Spleen (tissue), 11 donors: ENCODE measurements at regions not wholly inside any gene's neighbourhood (a gene's known extent, or its start where the extent isn't known, plus 50 kb on each side); places are given as distances from the start of the nearest gene placed in this dataset.
"Not testable (repeated sequence)": the region's sequence is repeated elsewhere in the genome, so short reads cannot be mapped to it uniquely, and the experiment has no call there.

Source experiments
- DNase-seq: peaks from one replicate; pipeline ENCODE4 v3.0.0-alpha.2; 2020
- H3K27ac ChIP-seq, 8 donors: fragments of 200-600 bp; sonication (generic) in 7 of 8; 1 replicate in 4 of 8; 2 replicates in 4 of 8; pipeline versions ENCODE4 v1.5.0 to v1.8.0; 2016 to 2021; ENCODE audit warnings: inconsistent platforms in 4 of 8, mild to moderate bottlenecking in 4 of 8, moderate library complexity in 1 of 8
- H3K27me3 ChIP-seq, 7 donors: fragments of 200-600 bp; sonication (generic) in 6 of 7; replicated peaks in 1 of 7; 1 replicate in 4 of 7; 2 replicates in 3 of 7; pipeline versions ENCODE4 v1.5.0 to v1.8.0; 2016 to 2021; ENCODE audit warnings: inconsistent platforms in 3 of 7, mild to moderate bottlenecking in 1 of 7
- H3K36me3 ChIP-seq, 6 donors: fragments of 200-600 bp; sonication (generic) in 5 of 6; 1 replicate in 4 of 6; 2 replicates in 2 of 6; pipeline versions ENCODE4 v1.5.0 to v1.8.0; 2016 to 2021; ENCODE audit warnings: inconsistent platforms in 2 of 6
- H3K4me1 ChIP-seq, 6 donors: fragments of 200-600 bp; sonication (generic) in 5 of 6; 1 replicate in 3 of 6; 2 replicates in 3 of 6; pipeline versions ENCODE4 v1.5.0 to v1.8.0; 2016 to 2021; ENCODE audit warnings: inconsistent platforms in 3 of 6
- H3K4me3 ChIP-seq, 8 donors: fragments of 200-600 bp; sonication (generic) in 7 of 8; 1 replicate in 4 of 8; 2 replicates in 4 of 8; pipeline versions ENCODE4 v1.5.0 to v1.8.0; 2016 to 2021; ENCODE audit warnings: inconsistent platforms in 4 of 8, mild to moderate bottlenecking in 4 of 8, moderate library complexity in 2 of 8
- H3K9me3 ChIP-seq, 8 donors: fragments of 200-600 bp; sonication (generic) in 7 of 8; 1 replicate in 4 of 8; 2 replicates in 4 of 8; pipeline versions ENCODE4 v1.5.0 to v1.8.0; 2016 to 2021; ENCODE audit warnings: inconsistent platforms in 4 of 8
- POLR2A ChIP-seq, 3 donors: fragments of 450-650 bp; IDR thresholded peaks; one replicate each; pipeline ENCODE4 v1.5.1; 2017; ENCODE audit warnings: antibody characterized with exemption in 3 of 3, mild to moderate bottlenecking in 1 of 3
- POLR2AphosphoS5 ChIP-seq, 3 donors: sonication (generic); formaldehyde crosslinking; IDR thresholded peaks; one replicate each; pipeline ENCODE4 v1.5.1; 2017; ENCODE audit warnings: antibody characterized with exemption in 3 of 3
- WGBS, 5 donors: extraction: QIAGEN DNeasy Blood & Tissue Kit in 3 of 5; methylation state at CpG; one replicate each; pipeline versions ENCODE4 v1.1.5 to v1.1.7; 2013 to 2018; 5-methylcytosine and 5-hydroxymethylcytosine counted together
- intact Hi-C: fragments of 100-400 bp; cut with DNase I; formaldehyde crosslinking; loops from one replicate; pipeline ENCODE4 v1.15.0; 2023; ENCODE audit warnings: low total_unique reads
- TF ChIP-seq, protein P1 (sequence below), 11 experiments: fragments of 200-600 bp in 7 of 11; fragments of 450-650 bp in 4 of 11; sonication (generic) in 4 of 11; IDR thresholded peaks in 8 of 11; conservative IDR thresholded peaks in 3 of 11; 1 replicate in 7 of 11; 2 replicates in 4 of 11; pipeline versions ENCODE4 v1.4.0 to v1.8.0; 2016 to 2021; ENCODE audit warnings: antibody characterized with exemption in 11 of 11, inconsistent platforms in 4 of 11, mild to moderate bottlenecking in 1 of 11
- donor health status: healthy with polysubstance abuse.
- donor health status: DM: no; HTN: no; CAD: no; lungs with moderate emphysema.
- donor health status: DM: no; HTN: no; CAD: no.
- donor health status: Bipolar disorder and iron deficiency.
- donor health status: healthy.
- donor health status: DM: no; HTN: no; CAD: no.
- donor health status: DM: yes; HTN: yes; CAD: no.

DNA sequence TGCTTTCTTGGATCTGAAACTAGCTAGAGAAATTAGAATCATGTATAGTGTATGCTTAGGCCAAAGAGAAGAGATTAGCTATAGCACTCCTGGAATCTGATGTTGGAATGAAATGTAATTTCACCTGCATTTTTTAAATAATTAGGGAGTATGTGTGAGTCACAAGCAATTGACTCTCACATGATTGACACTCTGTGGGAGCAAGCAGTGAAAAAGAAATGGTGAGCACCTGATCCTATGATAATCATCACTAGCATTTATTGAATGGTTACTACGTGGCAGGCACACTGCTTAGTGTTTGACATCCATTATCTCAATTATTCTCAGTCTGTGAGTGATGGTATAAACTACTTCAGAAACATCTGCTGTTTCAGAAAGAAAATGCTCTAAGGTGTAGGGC, 176.6 kb downstream of the NRIP1 start:
- H3K36me3 ChIP-seq: no peaks in the 10 kb centered on the region
- intact Hi-C loops: no loop called here
- no peak for DNase-seq

DNA sequence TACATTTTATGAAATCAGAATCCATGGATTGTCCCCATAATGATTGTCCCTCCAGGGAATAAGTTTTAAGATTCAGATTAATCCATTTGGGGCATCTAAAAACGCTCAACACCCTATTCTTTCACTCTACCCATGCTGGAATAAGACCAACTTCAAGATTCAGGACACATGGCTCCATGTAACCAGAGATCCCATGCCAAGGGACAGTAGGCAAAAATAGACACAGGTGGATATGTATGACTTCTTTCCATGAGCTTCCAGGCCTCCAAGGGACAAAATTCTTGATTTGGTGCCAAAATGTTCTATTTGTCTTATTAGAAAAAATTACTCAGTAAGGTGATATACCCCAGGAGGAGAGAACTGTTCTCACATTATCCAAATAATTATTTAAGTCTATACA, 178.8 kb downstream of the NRIP1 start:
- H3K4me1 ChIP-seq: peaks cover 2 to 12% (median 6%) of the 10 kb centered on the region in 6 donors
- no peak for DNase-seq
- WGBS, 5 donors: 76 to 94% (median 85%) methylated on average over 1 of the region's 1 CpG
- H3K9me3 ChIP-seq: no peaks in the 10 kb centered on the region
- intact Hi-C loops: no loop called here
- no peaks in the 10 kb centered on the region for H3K36me3 ChIP-seq
- no peak overlapping the region for H3K4me3 ChIP-seq
- H3K27ac ChIP-seq: no peak overlapping the region
- TF ChIP-seq POLR2AphosphoS5 (IDR thresholded peaks at IDR 0.05) (no peak), POLR2A (IDR thresholded peaks at IDR 0.05) (no peak)
- TF ChIP-seq, protein P1, sequence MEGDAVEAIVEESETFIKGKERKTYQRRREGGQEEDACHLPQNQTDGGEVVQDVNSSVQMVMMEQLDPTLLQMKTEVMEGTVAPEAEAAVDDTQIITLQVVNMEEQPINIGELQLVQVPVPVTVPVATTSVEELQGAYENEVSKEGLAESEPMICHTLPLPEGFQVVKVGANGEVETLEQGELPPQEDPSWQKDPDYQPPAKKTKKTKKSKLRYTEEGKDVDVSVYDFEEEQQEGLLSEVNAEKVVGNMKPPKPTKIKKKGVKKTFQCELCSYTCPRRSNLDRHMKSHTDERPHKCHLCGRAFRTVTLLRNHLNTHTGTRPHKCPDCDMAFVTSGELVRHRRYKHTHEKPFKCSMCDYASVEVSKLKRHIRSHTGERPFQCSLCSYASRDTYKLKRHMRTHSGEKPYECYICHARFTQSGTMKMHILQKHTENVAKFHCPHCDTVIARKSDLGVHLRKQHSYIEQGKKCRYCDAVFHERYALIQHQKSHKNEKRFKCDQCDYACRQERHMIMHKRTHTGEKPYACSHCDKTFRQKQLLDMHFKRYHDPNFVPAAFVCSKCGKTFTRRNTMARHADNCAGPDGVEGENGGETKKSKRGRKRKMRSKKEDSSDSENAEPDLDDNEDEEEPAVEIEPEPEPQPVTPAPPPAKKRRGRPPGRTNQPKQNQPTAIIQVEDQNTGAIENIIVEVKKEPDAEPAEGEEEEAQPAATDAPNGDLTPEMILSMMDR (IDR thresholded peaks at IDR 0.05 in 8 of 11, conservative IDR thresholded peaks at IDR 0.05 in 3 of 11): no peak
- H3K27me3 ChIP-seq: no peaks in the 10 kb centered on the region

More for the DNA sequence above, 176.6 kb downstream of the NRIP1 start:
- Histone ChIP-seq H3K4me3 (no peak overlapping the region), H3K27me3 (no peaks in the 10 kb centered on the region), H3K9me3 (no peaks in the 10 kb centered on the region), H3K27ac (no peak overlapping the region), H3K4me1 (peaks cover 0 to 12% (median 5%) of the 10 kb centered on the region in 6 donors)
- TF ChIP-seq, protein P1 (IDR thresholded peaks at IDR 0.05 in 8 of 11, conservative IDR thresholded peaks at IDR 0.05 in 3 of 11): no peak
- TF ChIP-seq POLR2AphosphoS5 (IDR thresholded peaks at IDR 0.05) (no peak), POLR2A (IDR thresholded peaks at IDR 0.05) (no peak)
- WGBS, 5 donors: 81 to 97% (median 85%) methylated on average over 1 of the region's 1 CpG

DNA sequence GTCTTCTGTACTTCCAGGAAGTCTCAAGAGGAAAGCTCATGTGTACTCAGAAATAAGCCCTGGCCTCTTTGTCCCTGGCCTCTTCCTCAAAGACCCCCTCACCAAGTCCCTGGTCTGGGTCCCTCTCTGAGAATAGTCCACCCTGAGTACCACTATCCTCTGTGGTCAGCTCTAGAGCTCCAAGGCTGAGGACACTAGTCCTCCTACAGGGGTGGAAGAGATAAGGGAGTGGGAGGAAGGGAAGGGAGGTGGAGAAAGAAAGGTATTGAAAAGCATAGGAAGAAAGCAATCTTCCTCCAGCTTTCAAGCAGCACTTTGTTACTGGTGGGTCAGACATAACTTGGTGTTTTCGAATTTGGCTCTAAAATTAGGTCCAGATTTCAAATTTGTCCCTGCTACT, 181.4 kb downstream of the NRIP1 start:
- Histone ChIP-seq H3K9me3 (no peaks in the 10 kb centered on the region), H3K4me1 (peaks cover 7 to 32% (median 18%) of the 10 kb centered on the region in 6 donors), H3K27ac (no peak overlapping the region), H3K4me3 (no peak overlapping the region), H3K27me3 (no peaks in the 10 kb centered on the region), H3K36me3 (no peaks in the 10 kb centered on the region)
- 81 to 94% (median 85%) methylated on average over 1 of the region's 1 CpG for WGBS, 5 donors
- intact Hi-C loops: no loop called here
- TF ChIP-seq POLR2AphosphoS5 (IDR thresholded peaks at IDR 0.05) (no peak), POLR2A (IDR thresholded peaks at IDR 0.05) (no peak)
- TF ChIP-seq, protein P1 (IDR thresholded peaks at IDR 0.05 in 8 of 11, conservative IDR thresholded peaks at IDR 0.05 in 3 of 11): no peak
- DNase-seq: no peak

DNA sequence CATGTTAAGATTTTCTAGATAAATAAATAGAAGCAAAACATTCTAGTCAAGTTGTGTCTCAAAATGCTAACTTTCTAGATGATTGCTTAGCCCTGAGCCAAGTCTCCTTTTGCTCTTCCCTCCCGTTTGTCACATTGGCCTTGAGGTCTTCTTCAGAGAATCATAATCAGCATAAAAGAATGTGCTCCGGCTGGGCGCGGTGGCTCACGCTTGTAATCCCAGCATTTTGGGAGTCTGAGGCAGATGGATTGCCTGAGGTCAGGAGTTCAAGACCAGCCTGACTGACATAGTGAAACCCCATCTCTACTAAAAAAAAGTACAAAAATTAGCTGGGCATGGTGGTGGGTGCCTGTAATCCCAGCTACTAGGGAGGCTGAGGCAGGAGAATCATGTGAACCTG, 182.3 kb downstream of the NRIP1 start:
- H3K36me3 ChIP-seq, H3K27ac ChIP-seq, H3K27me3 ChIP-seq, DNase-seq, intact Hi-C loops, H3K4me3 ChIP-seq, H3K9me3 ChIP-seq: not testable (repeated sequence)
- WGBS, 5 donors: 80 to 93% (median 86%) methylated on average over 5 of the region's 5 CpGs
- H3K4me1 ChIP-seq: peaks cover 13 to 40% (median 26%) of the 10 kb centered on the region in 6 donors
